MM.1S (cell line): ENCODE measurements at regions not wholly inside any gene's neighbourhood (a gene's known extent, or its start where the extent isn't known, plus 50 kb on each side); places are given as distances from the start of the nearest gene placed in this dataset.

Experiments used
- DNase-seq: peaks from one replicate; pipeline ENCODE4 v3.0.0-alpha.2; 2015
- H2AFZ ChIP-seq: fragments of 300-600 bp; sonication (generic); 2 replicates; pipeline ENCODE4 v1.6.0; 2016; ENCODE audit warnings: antibody characterized with exemption, low read length
- H3F3A ChIP-seq: fragments of 300-600 bp; sonication (generic); 2 replicates; pipeline ENCODE4 v1.6.1; 2016; ENCODE audit warnings: mild to moderate bottlenecking, antibody characterized with exemption, low read length, moderate library complexity, mixed read lengths; ENCODE audit not compliant: insufficient read depth
- H3K27ac ChIP-seq: fragments of 300-600 bp; sonication (generic); 2 replicates; pipeline ENCODE4 v1.5.1; 2016; ENCODE audit warnings: mild to moderate bottlenecking, low read length
- H3K27me3 ChIP-seq: fragments of 300-600 bp; sonication (generic); replicated peaks from 2 replicates; pipeline ENCODE4 v1.6.0; 2016; ENCODE audit warnings: low read length; ENCODE audit not compliant: insufficient read depth
- H3K36me3 ChIP-seq: fragments of 300-600 bp; sonication (generic); replicated peaks from 2 replicates; pipeline ENCODE4 v1.6.1; 2016; ENCODE audit warnings: mild to moderate bottlenecking, low read length, mixed read lengths; ENCODE audit not compliant: insufficient read depth
- H3K4me1 ChIP-seq: fragments of 300-600 bp; sonication (generic); 2 replicates; pipeline ENCODE4 v1.6.1; 2016; ENCODE audit warnings: low read length, mixed read lengths
- H3K4me2 ChIP-seq: fragments of 300-600 bp; sonication (generic); 2 replicates; pipeline ENCODE4 v1.6.0; 2016; ENCODE audit warnings: low read depth, low read length
- H3K4me3 ChIP-seq: fragments of 300-600 bp; sonication (generic); 2 replicates; pipeline ENCODE4 v1.5.1; 2016; ENCODE audit warnings: low read length, mixed read lengths
- H3K79me2 ChIP-seq: fragments of 300-600 bp; sonication (generic); 2 replicates; pipeline ENCODE4 v1.6.1; 2016; ENCODE audit warnings: mixed run types, low read length, mixed read lengths
- H3K9ac ChIP-seq: fragments of 300-600 bp; sonication (generic); 2 replicates; pipeline ENCODE4 v1.6.1; 2016; ENCODE audit warnings: low read length, mixed read lengths
- H3K9me2 ChIP-seq: fragments of 300-600 bp; sonication (generic); replicated peaks from 2 replicates; pipeline ENCODE4 v1.6.1; 2016; ENCODE audit warnings: mild to moderate bottlenecking, low read length, mixed read lengths; ENCODE audit not compliant: insufficient read depth
- H3K9me3 ChIP-seq: fragments of 300-600 bp; sonication (generic); replicated peaks from 2 replicates; pipeline ENCODE4 v1.6.1; 2016; ENCODE audit warnings: mild to moderate bottlenecking, low read length, mixed read lengths; ENCODE audit not compliant: insufficient read depth
- H4K20me1 ChIP-seq: fragments of 300-600 bp; sonication (generic); 2 replicates; pipeline ENCODE4 v1.6.1; 2016; ENCODE audit warnings: mild to moderate bottlenecking, low read length, moderate library complexity, mixed read lengths; ENCODE audit not compliant: insufficient read depth
- EZH2 ChIP-seq: fragments of 300-600 bp; sonication (generic); optimal IDR thresholded peaks from 2 replicates; pipeline ENCODE3; 2017; ENCODE audit warnings: low read depth, mild to moderate bottlenecking, antibody characterized with exemption, low read length, mixed read lengths
- EZH2phosphoT487 ChIP-seq: fragments of 300-600 bp; sonication (generic); IDR thresholded peaks from 2 replicates; pipeline ENCODE4 v1.6.1; 2018; ENCODE audit warnings: antibody characterized with exemption, low read length
- TF ChIP-seq, protein P1 (sequence below): fragments of 300-600 bp; sonication (generic); IDR thresholded peaks from 2 replicates; pipeline ENCODE4 v1.5.1; 2016; ENCODE audit warnings: antibody characterized with exemption, low read length, mixed read lengths

DNA sequence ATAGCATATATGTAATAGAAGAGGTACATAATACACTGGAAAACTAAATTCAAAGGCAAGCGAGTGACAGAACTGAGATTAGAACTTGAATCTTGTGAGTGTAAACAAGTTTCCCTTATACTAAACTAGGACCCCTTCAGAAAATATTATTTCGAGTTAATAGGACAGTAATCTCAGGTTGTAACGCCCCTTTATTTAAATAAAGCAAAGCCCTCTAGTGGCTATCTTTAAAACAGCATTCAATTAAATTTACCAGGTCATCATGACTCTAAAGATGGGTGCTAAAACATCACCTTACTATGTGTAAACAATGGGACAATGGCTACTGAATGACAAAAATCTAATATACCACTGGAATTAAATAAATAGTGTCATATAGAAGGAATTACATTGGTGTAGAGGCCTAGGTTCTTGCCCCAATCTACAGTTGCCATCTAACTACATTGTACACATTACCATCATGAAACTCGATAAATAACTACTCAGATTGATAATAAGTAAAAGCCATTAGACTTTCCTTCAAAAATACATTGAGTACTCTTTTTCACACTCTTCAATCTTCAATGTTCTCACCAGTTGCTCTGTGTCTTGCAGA lies 255.4 kb upstream of the IRAK1BP1 start:
- Histone ChIP-seq H3K9me3 (no peaks in the 10 kb centered on the region), H2AFZ (no peak overlapping the region), H3K27me3 (no peaks in the 10 kb centered on the region), H3K9me2 (no peaks in the 10 kb centered on the region), H3K4me1 (peaks cover 13% of the 10 kb centered on the region), H4K20me1 (no peaks in the 10 kb centered on the region), H3K4me2 (no peak overlapping the region), H3K9ac (no peak overlapping the region), H3K79me2 (no peaks in the 10 kb centered on the region), H3K4me3 (no peak overlapping the region), H3F3A (peaks cover 15% of the 10 kb centered on the region), H3K27ac (no peak overlapping the region), H3K36me3 (no peaks in the 10 kb centered on the region)
- peak; percentile 42 for DNase-seq
- TF ChIP-seq EZH2phosphoT487, result no peak
- TF ChIP-seq, protein P1, sequence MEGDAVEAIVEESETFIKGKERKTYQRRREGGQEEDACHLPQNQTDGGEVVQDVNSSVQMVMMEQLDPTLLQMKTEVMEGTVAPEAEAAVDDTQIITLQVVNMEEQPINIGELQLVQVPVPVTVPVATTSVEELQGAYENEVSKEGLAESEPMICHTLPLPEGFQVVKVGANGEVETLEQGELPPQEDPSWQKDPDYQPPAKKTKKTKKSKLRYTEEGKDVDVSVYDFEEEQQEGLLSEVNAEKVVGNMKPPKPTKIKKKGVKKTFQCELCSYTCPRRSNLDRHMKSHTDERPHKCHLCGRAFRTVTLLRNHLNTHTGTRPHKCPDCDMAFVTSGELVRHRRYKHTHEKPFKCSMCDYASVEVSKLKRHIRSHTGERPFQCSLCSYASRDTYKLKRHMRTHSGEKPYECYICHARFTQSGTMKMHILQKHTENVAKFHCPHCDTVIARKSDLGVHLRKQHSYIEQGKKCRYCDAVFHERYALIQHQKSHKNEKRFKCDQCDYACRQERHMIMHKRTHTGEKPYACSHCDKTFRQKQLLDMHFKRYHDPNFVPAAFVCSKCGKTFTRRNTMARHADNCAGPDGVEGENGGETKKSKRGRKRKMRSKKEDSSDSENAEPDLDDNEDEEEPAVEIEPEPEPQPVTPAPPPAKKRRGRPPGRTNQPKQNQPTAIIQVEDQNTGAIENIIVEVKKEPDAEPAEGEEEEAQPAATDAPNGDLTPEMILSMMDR, result peak; percentile 70
- no peak for TF ChIP-seq EZH2

DNA sequence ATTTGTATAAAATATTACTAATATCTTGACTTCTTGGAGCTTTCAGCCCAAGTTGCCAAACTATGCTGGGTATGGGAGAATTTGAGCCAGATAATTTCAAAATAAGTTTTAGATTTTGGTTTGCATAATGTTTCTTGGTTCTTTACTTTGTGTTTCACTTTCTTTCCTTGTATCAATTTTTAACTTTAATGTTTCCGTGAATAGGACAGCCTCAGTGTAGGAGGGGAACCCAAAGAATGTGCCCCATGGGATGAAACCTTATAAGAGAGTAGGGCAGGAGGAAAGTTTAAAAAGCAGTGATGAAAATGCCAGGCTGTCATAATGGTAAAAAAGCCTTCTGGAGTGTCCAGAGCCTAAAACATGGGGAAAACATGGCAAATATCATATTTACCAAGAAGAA lies 252.4 kb upstream of the IRAK1BP1 start:
- no peaks in the 10 kb centered on the region for H3K9me3 ChIP-seq
- peak overlapping the region; percentile 40; the same call in 1 of the 2 replicates for H3K27ac ChIP-seq

DNA sequence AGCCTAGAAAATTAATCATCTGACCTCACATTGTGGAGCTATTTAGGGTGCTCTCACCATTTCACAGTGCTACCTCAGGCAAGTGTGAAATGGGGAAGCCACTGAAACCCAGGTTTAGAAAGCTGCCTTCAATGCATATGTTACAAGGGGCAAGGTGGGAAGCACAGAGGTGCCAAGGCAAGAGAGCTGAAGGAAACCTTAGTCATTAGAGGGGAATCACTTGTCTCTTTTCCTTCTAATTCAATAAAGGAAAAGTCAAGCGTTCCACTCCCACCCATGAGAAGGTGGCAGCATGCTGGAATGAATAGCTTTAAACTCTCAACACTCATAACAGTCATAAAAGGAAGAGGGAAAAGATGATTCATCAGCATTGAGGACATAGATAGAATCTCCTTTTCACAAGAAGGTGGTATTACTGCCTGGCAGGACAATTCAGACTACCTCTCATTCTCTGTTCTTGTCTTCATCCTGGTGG lies 251.9 kb upstream of the IRAK1BP1 start:
- no peak overlapping the region for H3K9ac ChIP-seq

More for the DNA sequence above, 252.4 kb upstream of the IRAK1BP1 start:
- H2AFZ ChIP-seq, result no peak overlapping the region
- no peak for DNase-seq
- H3K9ac ChIP-seq, result no peak overlapping the region
- no peaks in the 10 kb centered on the region for H3K79me2 ChIP-seq
- no peak overlapping the region for H3K4me3 ChIP-seq
- peaks cover 15% of the 10 kb centered on the region for H3F3A ChIP-seq
- no peaks in the 10 kb centered on the region for H3K27me3 ChIP-seq
- no peaks in the 10 kb centered on the region for H4K20me1 ChIP-seq
- H3K9me2 ChIP-seq, result no peaks in the 10 kb centered on the region
- TF ChIP-seq EZH2phosphoT487, result no peak
- TF ChIP-seq, protein P1, result no peak
- no peak for TF ChIP-seq EZH2
- peak overlapping the region; percentile 58; the same call in 1 of the 2 replicates for H3K4me2 ChIP-seq
- H3K36me3 ChIP-seq, result no peaks in the 10 kb centered on the region
- peaks cover 13% of the 10 kb centered on the region for H3K4me1 ChIP-seq

More for the DNA sequence above, 251.9 kb upstream of the IRAK1BP1 start:
- Histone ChIP-seq H4K20me1 (no peaks in the 10 kb centered on the region), H3K4me1 (peaks cover 13% of the 10 kb centered on the region), H3K27me3 (no peaks in the 10 kb centered on the region), H3K79me2 (no peaks in the 10 kb centered on the region), H3F3A (peaks cover 15% of the 10 kb centered on the region), H3K4me2 (peak overlapping the region; percentile 58), H3K27ac (peak overlapping the region; percentile 40; the same call in 1 of the 2 replicates), H3K9me2 (no peaks in the 10 kb centered on the region), H3K36me3 (no peaks in the 10 kb centered on the region), H3K9me3 (no peaks in the 10 kb centered on the region), H2AFZ (0 out of 2 replicates have a peak overlapping the region, but pooled peaks have one; percentile 2), H3K4me3 (no peak overlapping the region)
- DNase-seq, result peak; percentile 28
- TF ChIP-seq, protein P1, result no peak
- TF ChIP-seq EZH2phosphoT487 (no peak), EZH2 (no peak)
